ENCODE measurements at regions not wholly inside any gene's neighbourhood (a gene's known extent, or its start where the extent isn't known, plus 50 kb on each side); places are given as distances from the start of the nearest gene placed in this dataset.

- no peak overlapping the region for H3K4me3 ChIP-seq (ENCODE audit: control insufficient read depth, low read depth, low read length)
- no peak for DNase-seq (ENCODE audit: low read depth)
- TF ChIP-seq, protein P1, sequence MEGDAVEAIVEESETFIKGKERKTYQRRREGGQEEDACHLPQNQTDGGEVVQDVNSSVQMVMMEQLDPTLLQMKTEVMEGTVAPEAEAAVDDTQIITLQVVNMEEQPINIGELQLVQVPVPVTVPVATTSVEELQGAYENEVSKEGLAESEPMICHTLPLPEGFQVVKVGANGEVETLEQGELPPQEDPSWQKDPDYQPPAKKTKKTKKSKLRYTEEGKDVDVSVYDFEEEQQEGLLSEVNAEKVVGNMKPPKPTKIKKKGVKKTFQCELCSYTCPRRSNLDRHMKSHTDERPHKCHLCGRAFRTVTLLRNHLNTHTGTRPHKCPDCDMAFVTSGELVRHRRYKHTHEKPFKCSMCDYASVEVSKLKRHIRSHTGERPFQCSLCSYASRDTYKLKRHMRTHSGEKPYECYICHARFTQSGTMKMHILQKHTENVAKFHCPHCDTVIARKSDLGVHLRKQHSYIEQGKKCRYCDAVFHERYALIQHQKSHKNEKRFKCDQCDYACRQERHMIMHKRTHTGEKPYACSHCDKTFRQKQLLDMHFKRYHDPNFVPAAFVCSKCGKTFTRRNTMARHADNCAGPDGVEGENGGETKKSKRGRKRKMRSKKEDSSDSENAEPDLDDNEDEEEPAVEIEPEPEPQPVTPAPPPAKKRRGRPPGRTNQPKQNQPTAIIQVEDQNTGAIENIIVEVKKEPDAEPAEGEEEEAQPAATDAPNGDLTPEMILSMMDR (IDR thresholded peaks at IDR 0.05; ENCODE audit: control insufficient read depth, insufficient read depth, low read depth, low read length, missing control alignments): no peak
Measured at GRCh38 chr5:32504329-32504988, 59.9 kb upstream of the ZFR start.

GRCh38 chr5:32503261-32503660 lies 58.7 kb upstream of the ZFR start:
- H3K4me3 ChIP-seq (ENCODE audit: control insufficient read depth, low read depth, low read length): no peak overlapping the region
- no peak for DNase-seq (ENCODE audit: low read depth)
- TF ChIP-seq, protein P1 (IDR thresholded peaks at IDR 0.05; ENCODE audit: control insufficient read depth, insufficient read depth, low read depth, low read length, missing control alignments): no peak

GRCh38 chr5:32501071-32502002 lies 56.8 kb upstream of the ZFR start:
- DNase-seq (ENCODE audit: low read depth): no peak
- TF ChIP-seq, protein P1 (IDR thresholded peaks at IDR 0.05; ENCODE audit: control insufficient read depth, insufficient read depth, low read depth, low read length, missing control alignments): no peak
- no peak overlapping the region for H3K4me3 ChIP-seq (ENCODE audit: control insufficient read depth, low read depth, low read length)

- TF ChIP-seq, protein P1 (IDR thresholded peaks at IDR 0.05; ENCODE audit: control insufficient read depth, insufficient read depth, low read depth, low read length, missing control alignments): no peak
- H3K4me3 ChIP-seq (ENCODE audit: control insufficient read depth, low read depth, low read length): no peak overlapping the region
- DNase-seq (ENCODE audit: low read depth): no peak
Measured at GRCh38 chr5:32500181-32500580, 55.6 kb upstream of the ZFR start.

DNA sequence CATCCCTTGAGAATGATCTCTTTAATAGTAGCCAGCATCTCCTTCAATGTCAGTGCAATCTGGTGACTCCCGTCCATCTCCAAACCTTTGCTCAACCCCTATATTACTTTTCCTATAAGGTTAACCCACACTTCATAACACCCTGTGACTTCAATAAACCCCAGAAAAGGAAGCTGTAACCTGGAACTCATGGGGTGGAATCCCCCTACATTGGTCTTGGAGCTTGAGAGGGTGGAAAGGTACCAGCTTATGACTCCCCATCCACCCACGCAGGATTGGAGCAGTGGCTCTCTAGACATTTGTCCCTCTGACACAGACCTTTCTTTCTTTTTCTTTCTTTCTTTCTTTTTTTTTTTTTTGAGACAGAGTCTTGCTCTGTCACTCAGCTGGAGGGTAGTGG lies 54.7 kb upstream of the ZFR start:
- TF ChIP-seq, protein P1 (IDR thresholded peaks at IDR 0.05; ENCODE audit: control insufficient read depth, insufficient read depth, low read depth, low read length, missing control alignments): no peak
- DNase-seq (ENCODE audit: low read depth): no peak
- no peak overlapping the region for H3K4me3 ChIP-seq (ENCODE audit: control insufficient read depth, low read depth, low read length)

GRCh38 chr5:32498484-32498883 lies 53.9 kb upstream of the ZFR start:
- TF ChIP-seq, protein P1 (IDR thresholded peaks at IDR 0.05; ENCODE audit: control insufficient read depth, insufficient read depth, low read depth, low read length, missing control alignments): no peak
- no peak overlapping the region for H3K4me3 ChIP-seq (ENCODE audit: control insufficient read depth, low read depth, low read length)
- no peak for DNase-seq (ENCODE audit: low read depth)

Measured in AG09309 (cell line).